ENCODE measurements at regions not wholly inside any gene's neighbourhood (a gene's known extent, or its start where the extent isn't known, plus 50 kb on each side); places are given as distances from the start of the nearest gene placed in this dataset.

DNA sequence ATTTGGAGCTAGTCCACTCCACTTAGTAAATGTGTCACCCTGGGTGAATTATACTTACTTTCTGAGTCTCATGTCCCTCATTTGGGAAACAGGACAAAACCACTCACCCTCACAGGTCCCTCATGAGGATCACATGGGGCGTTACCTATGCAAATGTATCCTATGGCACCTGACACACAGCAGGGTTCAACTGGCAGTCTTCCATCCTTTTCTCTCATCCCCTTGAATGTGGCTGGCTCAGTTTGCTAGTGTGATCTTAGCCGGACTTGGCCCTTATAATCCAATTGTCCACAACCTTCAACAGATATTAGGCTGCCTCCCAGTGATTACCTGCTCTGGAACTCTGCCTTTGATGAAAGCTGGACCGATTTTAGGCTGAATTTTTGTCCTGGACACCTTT, 308.8 kb downstream of the MAP2K6 start:
- DNase-seq: no peak

GRCh38 chr17:69723741-69724140, 309.2 kb downstream of the MAP2K6 start:
- no peak for DNase-seq

GRCh38 chr17:69724238-69724637, 309.7 kb downstream of the MAP2K6 start:
- DNase-seq: no peak

- DNase-seq: no peak
These were observed 310.6 kb downstream of the MAP2K6 start for GRCh38 chr17:69725146-69725545.

DNA sequence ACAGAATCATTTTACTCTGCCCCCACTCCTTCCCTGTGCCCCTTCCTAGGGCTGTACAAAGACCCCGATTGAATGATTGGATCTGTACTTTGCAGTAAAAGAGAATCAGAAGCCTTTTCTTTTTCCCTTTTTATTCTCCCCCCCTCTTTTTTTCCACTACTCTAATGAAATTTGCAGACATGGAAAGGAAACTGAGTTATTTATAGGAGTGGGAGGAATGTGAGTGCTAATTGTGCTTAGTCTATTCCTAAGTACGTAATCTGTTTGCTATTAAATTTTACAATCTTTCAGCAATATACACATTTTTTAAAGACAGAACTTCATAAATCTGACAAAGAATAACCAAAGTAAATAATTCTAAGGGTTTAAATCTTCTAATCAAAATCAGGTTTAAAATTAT, 314.3 kb downstream of the MAP2K6 start:
- no peak for DNase-seq

- DNase-seq: no peak
These were observed 315.4 kb downstream of the MAP2K6 start for GRCh38 chr17:69729944-69730343.

DNA sequence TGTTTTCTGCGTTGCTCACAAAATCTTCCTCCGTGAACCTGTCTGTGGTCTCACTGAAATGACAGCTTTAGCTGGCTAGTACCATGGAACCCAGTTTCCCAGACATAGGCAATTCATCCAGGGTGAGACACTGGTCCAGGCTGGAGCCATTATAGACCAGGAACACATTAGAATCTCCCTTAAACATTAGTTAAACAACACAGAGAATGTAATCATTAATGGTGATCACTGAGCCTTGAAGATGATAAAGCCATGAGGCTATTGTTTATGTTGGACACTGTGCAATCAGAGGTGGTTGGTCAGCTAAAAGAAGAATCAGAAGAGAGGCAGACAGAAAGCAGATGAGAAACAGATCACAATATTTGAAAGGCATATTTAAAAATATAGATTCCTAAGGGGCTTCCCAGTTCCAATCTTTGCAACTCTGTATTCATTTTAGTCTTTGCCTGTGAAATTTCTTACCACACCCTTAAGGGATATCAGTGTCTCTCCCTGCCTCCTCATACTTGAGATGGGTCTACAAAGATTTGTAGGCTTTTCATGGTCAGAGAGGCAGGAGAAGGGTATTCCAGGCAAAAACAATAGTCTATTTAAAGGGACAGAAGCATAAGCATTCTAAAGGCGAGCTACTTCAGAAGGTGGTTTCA, 317.9 kb downstream of the MAP2K6 start:
- no peak for DNase-seq

DNA sequence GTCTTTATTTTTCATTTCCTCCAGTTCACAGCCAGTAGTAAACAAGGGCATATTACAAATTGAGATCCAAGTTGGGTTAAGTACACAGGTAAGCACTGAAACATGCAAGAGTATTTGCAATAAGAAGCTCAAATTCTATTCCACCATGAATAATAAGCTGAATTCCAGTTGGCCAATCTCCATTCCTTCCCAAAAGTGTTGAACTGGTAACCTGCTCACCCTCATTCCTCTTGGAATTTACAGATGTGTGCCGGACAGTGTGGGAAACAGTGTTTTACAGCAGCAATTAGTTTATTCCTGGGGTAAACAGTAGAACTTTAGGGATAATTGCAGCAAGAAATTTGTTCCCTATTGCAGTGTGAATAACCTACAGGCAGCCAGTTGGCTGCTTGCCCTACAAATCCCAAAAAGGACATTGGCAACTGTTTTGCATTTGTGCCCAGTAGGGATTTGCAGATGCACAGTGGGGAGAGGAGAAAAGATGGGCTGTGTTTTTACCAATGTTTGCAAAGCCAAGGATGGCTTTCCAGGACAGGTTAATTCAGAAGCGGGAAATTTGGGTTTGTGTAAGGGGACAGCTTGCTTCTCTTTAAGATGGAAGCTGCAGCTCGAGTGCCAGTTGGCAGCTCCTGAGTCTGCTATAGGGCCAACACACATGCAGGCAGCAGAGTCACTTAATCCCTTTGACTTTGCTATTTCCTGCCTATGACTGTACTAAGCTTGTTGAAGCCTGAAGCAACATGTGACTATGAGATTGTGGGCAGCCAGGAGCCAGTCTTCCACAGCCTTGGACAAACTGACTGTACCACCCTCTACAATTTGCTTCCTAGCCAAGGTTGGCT, 318.9 kb downstream of the MAP2K6 start:
- no peak for DNase-seq

DNA sequence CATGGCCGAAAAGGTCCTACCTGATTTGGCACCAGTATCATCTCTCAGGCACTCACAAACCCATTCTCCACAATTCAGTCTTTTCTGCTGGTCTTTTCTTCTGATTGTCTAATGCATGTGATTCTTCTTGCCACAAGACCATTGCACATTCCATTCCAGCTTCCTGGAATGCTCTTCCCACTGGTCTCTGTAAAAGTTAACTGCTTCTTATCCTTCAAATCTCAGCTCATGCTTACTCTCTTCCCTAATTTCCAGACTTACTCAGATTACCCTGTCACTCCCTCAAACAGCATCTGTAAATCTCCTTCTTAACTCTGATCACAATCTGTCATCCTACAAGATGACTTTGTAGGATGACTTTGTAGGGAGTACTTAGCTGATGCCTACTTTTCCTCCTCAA, 320.2 kb downstream of the MAP2K6 start:
- no peak for DNase-seq

DNA sequence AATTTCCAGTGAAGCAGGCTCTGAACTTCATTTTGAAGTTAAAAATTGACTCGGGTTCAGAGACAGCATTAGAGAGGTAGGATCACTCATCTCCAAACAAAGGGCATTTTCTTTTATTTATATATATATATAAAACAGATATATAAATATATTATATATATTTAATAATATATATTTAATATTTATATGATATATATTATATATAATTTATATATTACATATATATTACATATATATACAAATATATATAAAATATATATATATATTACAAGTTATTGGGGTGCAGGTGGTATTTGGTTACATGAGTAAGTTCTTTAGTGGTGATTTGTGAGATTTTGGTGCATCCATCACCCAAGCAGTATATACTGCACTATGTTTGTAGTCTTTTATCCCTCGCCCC, 320.8 kb downstream of the MAP2K6 start:
- no peak for DNase-seq

DNA sequence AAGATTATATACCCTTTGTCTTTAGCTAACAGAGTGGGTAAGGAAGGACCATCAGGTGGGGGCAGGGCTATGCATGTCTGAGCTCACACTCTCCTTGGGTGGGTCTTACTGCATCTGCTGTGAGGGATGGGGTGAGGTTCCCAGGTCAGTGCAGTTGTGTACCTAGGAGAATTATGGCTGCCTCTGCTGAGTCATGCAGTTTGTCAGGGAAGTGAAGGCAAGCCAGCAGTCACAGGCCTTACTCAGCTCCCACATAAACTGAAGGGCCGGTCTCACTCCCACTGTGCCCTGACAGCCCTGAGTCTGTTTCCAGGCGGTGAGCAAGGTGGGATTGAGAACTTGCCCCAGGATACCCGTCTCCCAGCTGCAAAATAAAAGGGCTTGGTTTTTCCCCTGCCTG, 328.6 kb downstream of the MAP2K6 start:
- no peak for DNase-seq

- DNase-seq: no peak
These were observed 330.1 kb downstream of the MAP2K6 start for GRCh38 chr17:69744512-69745070.

DNA sequence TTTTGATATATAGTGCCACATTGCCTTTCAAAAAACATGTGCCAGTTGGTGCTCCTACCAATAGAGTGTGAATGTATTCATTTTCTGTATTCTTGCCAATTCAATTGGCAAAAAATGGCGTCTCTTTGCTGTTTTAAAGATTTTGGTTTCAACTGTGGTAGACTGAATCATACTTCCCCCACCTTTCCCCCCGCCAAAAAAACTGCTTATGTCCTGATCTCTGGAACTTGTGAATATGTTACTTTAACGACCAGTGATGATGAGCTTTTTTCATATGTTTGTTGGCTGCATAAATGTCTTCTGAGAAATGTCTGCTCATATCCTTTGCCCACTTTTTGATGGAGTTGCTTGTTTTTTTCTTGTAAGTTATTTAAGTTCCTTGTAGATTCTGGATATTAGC, 325.1 kb upstream of the KCNJ16 start:
- DNase-seq: no peak

- no peak for DNase-seq
These were observed 317.2 kb upstream of the KCNJ16 start for GRCh38 chr17:69757688-69758430.

DNA sequence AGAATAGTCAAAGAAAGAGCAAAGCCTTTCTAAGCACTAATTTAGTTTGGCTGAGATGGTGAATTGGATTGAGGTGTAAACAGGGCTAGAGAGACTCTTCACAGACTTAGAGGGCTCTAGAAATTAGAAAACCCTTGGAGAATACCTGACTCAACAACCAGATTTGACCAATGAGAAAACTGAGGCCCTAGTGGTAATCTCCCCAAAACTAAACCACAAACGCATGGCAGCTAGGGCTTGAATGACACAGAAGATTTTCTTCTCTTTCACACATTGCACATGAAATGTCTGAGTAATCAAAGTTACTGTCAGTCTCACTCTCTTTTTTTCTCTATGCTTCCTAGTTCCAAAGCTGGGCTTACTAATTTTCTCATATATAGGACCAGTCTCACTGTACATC, 314.5 kb upstream of the KCNJ16 start:
- no peak for DNase-seq

DNA sequence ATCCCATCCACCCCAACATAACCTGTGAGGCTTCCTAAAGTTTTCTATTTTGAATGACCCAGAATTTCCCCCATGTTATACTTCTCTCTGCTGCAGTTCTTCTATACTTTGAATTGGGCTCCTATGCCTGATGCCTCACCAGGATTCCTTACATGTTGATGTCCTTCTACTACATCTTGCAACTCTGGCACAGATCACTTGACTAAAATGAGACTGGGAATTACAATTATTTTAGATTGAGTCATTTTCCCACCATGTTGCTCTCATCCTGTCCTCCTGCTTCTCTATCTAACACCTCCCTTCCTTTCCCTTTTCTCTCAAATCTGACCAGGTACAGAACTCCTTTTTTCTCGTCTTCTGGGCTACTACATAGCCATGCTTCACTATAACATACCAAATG, 314.0 kb upstream of the KCNJ16 start:
- no peak for DNase-seq

- no peak for DNase-seq
These were observed 313.2 kb upstream of the KCNJ16 start for GRCh38 chr17:69761767-69762321.

- no peak for DNase-seq
These were observed 312.7 kb upstream of the KCNJ16 start for GRCh38 chr17:69762359-69762758.

DNA sequence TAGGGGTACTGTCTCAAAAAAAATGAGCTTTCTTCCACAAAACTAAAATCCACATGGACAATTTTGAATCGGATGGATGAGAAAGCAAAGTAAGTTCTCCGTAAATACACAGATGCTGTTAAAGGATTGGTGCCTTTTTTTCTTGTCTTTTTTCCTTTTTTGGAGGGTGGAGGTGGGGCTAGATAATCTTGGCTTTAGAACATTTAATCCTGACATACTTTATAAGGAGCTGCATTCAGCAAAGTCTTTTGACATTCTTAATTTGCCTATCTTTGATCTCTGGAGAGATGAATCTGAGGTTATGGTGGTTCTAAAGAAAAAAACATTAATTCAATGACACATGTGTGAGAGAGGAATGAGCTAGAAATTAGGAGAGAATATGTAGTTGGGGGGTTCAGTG, 312.3 kb upstream of the KCNJ16 start:
- no peak for DNase-seq

GRCh38 chr17:69763503-69763902, 311.5 kb upstream of the KCNJ16 start:
- DNase-seq: no peak

DNA sequence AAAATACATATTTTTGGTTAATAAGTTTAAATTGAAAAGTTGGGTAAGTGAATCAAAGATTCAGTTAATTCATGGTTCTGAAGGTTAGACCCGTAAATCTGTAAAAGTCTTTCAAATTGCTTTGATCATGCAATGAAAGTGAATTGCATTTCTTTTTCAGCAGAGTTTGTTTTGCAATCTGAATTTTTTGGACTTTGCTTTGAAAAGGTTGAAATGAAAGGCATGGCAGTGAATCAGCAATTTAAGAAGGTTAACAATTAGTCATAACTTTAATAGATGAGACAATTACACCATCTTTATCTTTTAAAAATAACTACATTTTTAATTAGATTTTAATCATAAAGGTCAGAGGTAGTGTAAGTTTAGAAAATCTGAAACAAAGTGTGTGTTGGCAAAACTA, 310.9 kb upstream of the KCNJ16 start:
- DNase-seq: no peak

DNA sequence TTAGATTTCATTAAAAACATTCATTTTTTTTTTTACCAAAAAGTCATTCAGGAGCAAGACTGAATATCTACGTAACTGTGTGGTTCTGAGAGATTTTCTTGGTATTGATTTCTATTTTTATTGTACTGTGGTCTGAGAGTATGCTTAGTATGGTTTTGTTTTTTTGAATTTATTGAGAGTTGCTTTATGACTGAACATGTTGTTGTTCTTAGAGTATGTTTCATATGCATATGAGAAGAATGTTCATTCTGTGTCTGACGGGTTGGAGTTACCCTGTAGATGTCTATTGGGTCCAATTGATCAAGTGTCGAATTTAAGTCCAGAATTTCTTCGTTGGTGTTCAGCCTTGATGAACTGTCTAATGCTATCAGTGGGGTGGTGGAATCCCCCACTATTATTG, 306.0 kb upstream of the KCNJ16 start:
- DNase-seq: no peak

- DNase-seq: no peak
These were observed 301.9 kb upstream of the KCNJ16 start for GRCh38 chr17:69773081-69773480.

Data from activated CD4-positive, alpha-beta T cell treated with anti-CD3 and anti-CD28 coated beads, Interleukin-2, Interleukin-6, amounts not matched to agents 100 ng/mL and 50 ng/mL, durations not matched to agents 16 hours and 8 hours (primary cell).